H1 (cell line): ENCODE measurements at regions not wholly inside any gene's neighbourhood (a gene's known extent, or its start where the extent isn't known, plus 50 kb on each side); places are given as distances from the start of the nearest gene placed in this dataset.

Experiments used
- CHD1 ChIP-seq: IDR thresholded peaks from 2 replicates; pipeline ENCODE4 v1.6.1; 2012; ENCODE audit warnings: low read depth, low read length, improper control_type of control experiment
- CTCF ChIP-seq, 3 experiments: IDR thresholded peaks; 1 replicate in 2 of 3; 2 replicates in 1 of 3; pipeline versions ENCODE4 v1.5.1 to v1.6.1; 2011; ENCODE audit warnings: low read length in 3 of 3, mild to moderate bottlenecking in 3 of 3, inconsistent platforms in 2 of 3, low read depth in 1 of 3, moderate library complexity in 1 of 3; ENCODE audit not compliant: insufficient read depth in 1 of 3; ENCODE audit errors: control extremely low read depth in 1 of 3
- KDM1A ChIP-seq: fragments of 200-600, 300-600 bp; sonication (generic); IDR thresholded peaks from 2 replicates; pipeline ENCODE4 v1.7.1; 2016; ENCODE audit warnings: mild to moderate bottlenecking, low read length, borderline replicate concordance
- PHF8 ChIP-seq: fragments of 200-600 bp; sonication (generic); conservative IDR thresholded peaks from 2 replicates; pipeline ENCODE4 v1.7.1; 2012; ENCODE audit warnings: low read depth, mild to moderate bottlenecking, inconsistent platforms, low read length, moderate library complexity
- POLR2A ChIP-seq, 2 experiments: IDR thresholded peaks; 1 replicate in 1 of 2; 2 replicates in 1 of 2; pipeline ENCODE4 v1.6.1; 2011; ENCODE audit warnings: low read depth in 2 of 2, low read length in 2 of 2, mild to moderate bottlenecking in 2 of 2; ENCODE audit errors: control extremely low read depth in 1 of 2
- POLR2AphosphoS5 ChIP-seq: IDR thresholded peaks from 2 replicates; pipeline ENCODE4 v1.6.1; 2011; ENCODE audit warnings: low read depth, low read length
- SIN3A ChIP-seq, 2 experiments: IDR thresholded peaks in 1 of 2; conservative IDR thresholded peaks in 1 of 2; 2 replicates each; pipeline ENCODE4 v1.6.1; 2011 to 2012; ENCODE audit warnings: low read length in 2 of 2, improper control_type of control experiment in 1 of 2, low read depth in 1 of 2, mild to moderate bottlenecking in 1 of 2
- SP2 ChIP-seq: IDR thresholded peaks from 2 replicates; pipeline ENCODE4 v1.6.1; 2012; ENCODE audit warnings: mild to moderate bottlenecking, low read length, inconsistent platforms
- ZNF274 ChIP-seq: IDR thresholded peaks from 2 replicates; pipeline ENCODE4 v1.7.0; 2012; ENCODE audit warnings: low read length, borderline replicate concordance; ENCODE audit errors: extremely low read depth
- TF ChIP-seq, protein P1 (sequence below): fragments of 300-600 bp; sonication (generic); IDR thresholded peaks from 2 replicates; pipeline ENCODE4 v1.7.1; 2012; ENCODE audit warnings: low read length, moderate library complexity, mild to moderate bottlenecking, inconsistent platforms; ENCODE audit not compliant: insufficient replicate concordance

- TF ChIP-seq SP2, result no peak
- no peak for TF ChIP-seq POLR2A (IDR thresholded peaks at IDR 0.05; ENCODE audit: control extremely low read depth in 1 of 2, low read depth in 2 of 2, low read length in 2 of 2)
- no peak for TF ChIP-seq CTCF (IDR thresholded peaks at IDR 0.05; ENCODE audit: control extremely low read depth in 1 of 3, insufficient read depth in 1 of 3, low read depth in 1 of 3, low read length in 3 of 3)
- TF ChIP-seq ZNF274, result no peak
- no peak for TF ChIP-seq PHF8
- TF ChIP-seq CHD1, result no peak
- TF ChIP-seq, protein P1, sequence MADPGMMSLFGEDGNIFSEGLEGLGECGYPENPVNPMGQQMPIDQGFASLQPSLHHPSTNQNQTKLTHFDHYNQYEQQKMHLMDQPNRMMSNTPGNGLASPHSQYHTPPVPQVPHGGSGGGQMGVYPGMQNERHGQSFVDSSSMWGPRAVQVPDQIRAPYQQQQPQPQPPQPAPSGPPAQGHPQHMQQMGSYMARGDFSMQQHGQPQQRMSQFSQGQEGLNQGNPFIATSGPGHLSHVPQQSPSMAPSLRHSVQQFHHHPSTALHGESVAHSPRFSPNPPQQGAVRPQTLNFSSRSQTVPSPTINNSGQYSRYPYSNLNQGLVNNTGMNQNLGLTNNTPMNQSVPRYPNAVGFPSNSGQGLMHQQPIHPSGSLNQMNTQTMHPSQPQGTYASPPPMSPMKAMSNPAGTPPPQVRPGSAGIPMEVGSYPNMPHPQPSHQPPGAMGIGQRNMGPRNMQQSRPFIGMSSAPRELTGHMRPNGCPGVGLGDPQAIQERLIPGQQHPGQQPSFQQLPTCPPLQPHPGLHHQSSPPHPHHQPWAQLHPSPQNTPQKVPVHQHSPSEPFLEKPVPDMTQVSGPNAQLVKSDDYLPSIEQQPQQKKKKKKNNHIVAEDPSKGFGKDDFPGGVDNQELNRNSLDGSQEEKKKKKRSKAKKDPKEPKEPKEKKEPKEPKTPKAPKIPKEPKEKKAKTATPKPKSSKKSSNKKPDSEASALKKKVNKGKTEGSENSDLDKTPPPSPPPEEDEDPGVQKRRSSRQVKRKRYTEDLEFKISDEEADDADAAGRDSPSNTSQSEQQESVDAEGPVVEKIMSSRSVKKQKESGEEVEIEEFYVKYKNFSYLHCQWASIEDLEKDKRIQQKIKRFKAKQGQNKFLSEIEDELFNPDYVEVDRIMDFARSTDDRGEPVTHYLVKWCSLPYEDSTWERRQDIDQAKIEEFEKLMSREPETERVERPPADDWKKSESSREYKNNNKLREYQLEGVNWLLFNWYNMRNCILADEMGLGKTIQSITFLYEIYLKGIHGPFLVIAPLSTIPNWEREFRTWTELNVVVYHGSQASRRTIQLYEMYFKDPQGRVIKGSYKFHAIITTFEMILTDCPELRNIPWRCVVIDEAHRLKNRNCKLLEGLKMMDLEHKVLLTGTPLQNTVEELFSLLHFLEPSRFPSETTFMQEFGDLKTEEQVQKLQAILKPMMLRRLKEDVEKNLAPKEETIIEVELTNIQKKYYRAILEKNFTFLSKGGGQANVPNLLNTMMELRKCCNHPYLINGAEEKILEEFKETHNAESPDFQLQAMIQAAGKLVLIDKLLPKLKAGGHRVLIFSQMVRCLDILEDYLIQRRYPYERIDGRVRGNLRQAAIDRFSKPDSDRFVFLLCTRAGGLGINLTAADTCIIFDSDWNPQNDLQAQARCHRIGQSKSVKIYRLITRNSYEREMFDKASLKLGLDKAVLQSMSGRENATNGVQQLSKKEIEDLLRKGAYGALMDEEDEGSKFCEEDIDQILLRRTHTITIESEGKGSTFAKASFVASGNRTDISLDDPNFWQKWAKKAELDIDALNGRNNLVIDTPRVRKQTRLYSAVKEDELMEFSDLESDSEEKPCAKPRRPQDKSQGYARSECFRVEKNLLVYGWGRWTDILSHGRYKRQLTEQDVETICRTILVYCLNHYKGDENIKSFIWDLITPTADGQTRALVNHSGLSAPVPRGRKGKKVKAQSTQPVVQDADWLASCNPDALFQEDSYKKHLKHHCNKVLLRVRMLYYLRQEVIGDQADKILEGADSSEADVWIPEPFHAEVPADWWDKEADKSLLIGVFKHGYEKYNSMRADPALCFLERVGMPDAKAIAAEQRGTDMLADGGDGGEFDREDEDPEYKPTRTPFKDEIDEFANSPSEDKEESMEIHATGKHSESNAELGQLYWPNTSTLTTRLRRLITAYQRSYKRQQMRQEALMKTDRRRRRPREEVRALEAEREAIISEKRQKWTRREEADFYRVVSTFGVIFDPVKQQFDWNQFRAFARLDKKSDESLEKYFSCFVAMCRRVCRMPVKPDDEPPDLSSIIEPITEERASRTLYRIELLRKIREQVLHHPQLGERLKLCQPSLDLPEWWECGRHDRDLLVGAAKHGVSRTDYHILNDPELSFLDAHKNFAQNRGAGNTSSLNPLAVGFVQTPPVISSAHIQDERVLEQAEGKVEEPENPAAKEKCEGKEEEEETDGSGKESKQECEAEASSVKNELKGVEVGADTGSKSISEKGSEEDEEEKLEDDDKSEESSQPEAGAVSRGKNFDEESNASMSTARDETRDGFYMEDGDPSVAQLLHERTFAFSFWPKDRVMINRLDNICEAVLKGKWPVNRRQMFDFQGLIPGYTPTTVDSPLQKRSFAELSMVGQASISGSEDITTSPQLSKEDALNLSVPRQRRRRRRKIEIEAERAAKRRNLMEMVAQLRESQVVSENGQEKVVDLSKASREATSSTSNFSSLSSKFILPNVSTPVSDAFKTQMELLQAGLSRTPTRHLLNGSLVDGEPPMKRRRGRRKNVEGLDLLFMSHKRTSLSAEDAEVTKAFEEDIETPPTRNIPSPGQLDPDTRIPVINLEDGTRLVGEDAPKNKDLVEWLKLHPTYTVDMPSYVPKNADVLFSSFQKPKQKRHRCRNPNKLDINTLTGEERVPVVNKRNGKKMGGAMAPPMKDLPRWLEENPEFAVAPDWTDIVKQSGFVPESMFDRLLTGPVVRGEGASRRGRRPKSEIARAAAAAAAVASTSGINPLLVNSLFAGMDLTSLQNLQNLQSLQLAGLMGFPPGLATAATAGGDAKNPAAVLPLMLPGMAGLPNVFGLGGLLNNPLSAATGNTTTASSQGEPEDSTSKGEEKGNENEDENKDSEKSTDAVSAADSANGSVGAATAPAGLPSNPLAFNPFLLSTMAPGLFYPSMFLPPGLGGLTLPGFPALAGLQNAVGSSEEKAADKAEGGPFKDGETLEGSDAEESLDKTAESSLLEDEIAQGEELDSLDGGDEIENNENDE, result no peak
- no peak for TF ChIP-seq POLR2AphosphoS5
- no peak for TF ChIP-seq KDM1A
- no peak for TF ChIP-seq SIN3A (conservative IDR thresholded peaks at IDR 0.05 in 1 of 2, IDR thresholded peaks at IDR 0.05 in 1 of 2; ENCODE audit: low read depth in 1 of 2, low read length in 2 of 2)
These were observed 980.9 kb downstream of the GATA3 start for GRCh38 chr10:9035355-9035754.
